GM19395 (cell line): ENCODE measurements at regions not wholly inside any gene's neighbourhood (a gene's known extent, or its start where the extent isn't known, plus 50 kb on each side); places are given as distances from the start of the nearest gene placed in this dataset.
"Not testable (repeated sequence)": the region's sequence is repeated elsewhere in the genome, so short reads cannot be mapped to it uniquely, and the experiment has no call there.

Experiments used
- ATAC-seq: cut with Tn5 transposase; IDR thresholded peaks from one replicate; pipeline ENCODE4 v1.9.1; 2021; ENCODE audit warnings: mild to moderate bottlenecking, moderate library complexity; ENCODE audit not compliant: unreplicated experiment

GRCh38 chr3:3476669-3477068, 297.2 kb upstream of the CRBN start:
- ATAC-seq = no peak

GRCh38 chr3:3468596-3468995, 289.1 kb upstream of the CRBN start:
- no peak for ATAC-seq

- no peak for ATAC-seq
These were observed 284.6 kb upstream of the CRBN start for GRCh38 chr3:3464131-3464530.

- no peak for ATAC-seq
These were observed 281.8 kb upstream of the CRBN start for GRCh38 chr3:3461317-3461716.

GRCh38 chr3:3448468-3448867, 269.0 kb upstream of the CRBN start:
- ATAC-seq = no peak

- ATAC-seq = no peak
These were observed 268.1 kb upstream of the CRBN start for GRCh38 chr3:3447641-3448040.

- no peak for ATAC-seq
These were observed 266.8 kb upstream of the CRBN start for GRCh38 chr3:3446251-3446650.

- peak; percentile 46 for ATAC-seq
These were observed 264.0 kb upstream of the CRBN start for GRCh38 chr3:3443482-3443881.

GRCh38 chr3:3433711-3434110, 254.2 kb upstream of the CRBN start:
- ATAC-seq = no peak

GRCh38 chr3:3429841-3430240, 250.3 kb upstream of the CRBN start:
- ATAC-seq = no peak

- not testable (repeated sequence) for ATAC-seq
These were observed 228.2 kb upstream of the CRBN start for GRCh38 chr3:3407707-3408106.

- no peak for ATAC-seq
These were observed 225.6 kb upstream of the CRBN start for GRCh38 chr3:3405131-3405530.

- no peak for ATAC-seq
These were observed 224.2 kb upstream of the CRBN start for GRCh38 chr3:3403700-3404099.

GRCh38 chr3:3392946-3393345, 213.5 kb upstream of the CRBN start:
- no peak for ATAC-seq

GRCh38 chr3:3383461-3383860, 204.0 kb upstream of the CRBN start:
- no peak for ATAC-seq

- ATAC-seq = no peak
These were observed 192.8 kb upstream of the CRBN start for GRCh38 chr3:3372210-3372777.

GRCh38 chr3:3368306-3368705, 188.8 kb upstream of the CRBN start:
- no peak for ATAC-seq

GRCh38 chr3:3366386-3366785, 186.9 kb upstream of the CRBN start:
- no peak for ATAC-seq

- ATAC-seq = no peak
These were observed 186.2 kb upstream of the CRBN start for GRCh38 chr3:3365716-3366115.

GRCh38 chr3:3356846-3357245, 177.4 kb upstream of the CRBN start:
- ATAC-seq = no peak

- no peak for ATAC-seq
These were observed 176.0 kb upstream of the CRBN start for GRCh38 chr3:3355442-3355841.

GRCh38 chr3:3353153-3353552, 173.7 kb upstream of the CRBN start:
- ATAC-seq = peak; percentile 72

GRCh38 chr3:3351226-3351625, 171.7 kb upstream of the CRBN start:
- no peak for ATAC-seq

GRCh38 chr3:3347056-3347455, 167.6 kb upstream of the CRBN start:
- ATAC-seq = not testable (repeated sequence)
